ENCODE measurements at regions not wholly inside any gene's neighbourhood (a gene's known extent, or its start where the extent isn't known, plus 50 kb on each side); places are given as distances from the start of the nearest gene placed in this dataset.

- TF ChIP-seq CTCF (conservative IDR thresholded peaks at IDR 0.05) (no peak), ZFX (IDR thresholded peaks at IDR 0.05) (no peak)
Measured at GRCh38 chr15:66959066-66959465, 106.3 kb upstream of the SMAD3 start.
